Upper lobe of right lung (tissue), 1 donor: ENCODE measurements at regions not wholly inside any gene's neighbourhood (a gene's known extent, or its start where the extent isn't known, plus 50 kb on each side); places are given as distances from the start of the nearest gene placed in this dataset.
A peak's percentile ranks its signal among the peaks of the same experiment; 100 is the strongest.
"Not testable (repeated sequence)": the region's sequence is repeated elsewhere in the genome, so short reads cannot be mapped to it uniquely, and the experiment has no call there.

Experiments used
- ATAC-seq: fragments of 200-7000 bp; cut with Tn5 transposase; one replicate; pipeline ENCODE4 v1.9.1; 2020; ENCODE audit warnings: mild to moderate bottlenecking, moderate library complexity
- DNase-seq: peaks from one replicate; pipeline ENCODE4 v3.0.0-alpha.2; 2020
- H3K27ac ChIP-seq: fragments of 200-600 bp; one replicate; pipeline ENCODE4 v1.8.0; 2022
- H3K27me3 ChIP-seq: fragments of 200-600 bp; one replicate; pipeline ENCODE4 v1.8.0; 2022; ENCODE audit warnings: mild to moderate bottlenecking
- H3K36me3 ChIP-seq: fragments of 200-600 bp; one replicate; pipeline ENCODE4 v1.8.0; 2022
- H3K4me1 ChIP-seq: fragments of 200-600 bp; one replicate; pipeline ENCODE4 v1.8.0; 2022
- H3K4me3 ChIP-seq: fragments of 200-600 bp; one replicate; pipeline ENCODE4 v1.8.0; 2022; ENCODE audit warnings: mild to moderate bottlenecking
- H3K9me3 ChIP-seq: fragments of 200-600 bp; one replicate; pipeline ENCODE4 v1.8.0; 2022
- intact Hi-C: fragments of 100-400 bp; cut with DNase I; formaldehyde crosslinking; loops from one replicate; pipeline ENCODE4 v1.11.0; 2022
- TF ChIP-seq, protein P1 (sequence below): fragments of 200-600 bp; IDR thresholded peaks from one replicate; pipeline ENCODE4 v1.8.0; 2022; ENCODE audit warnings: antibody characterized with exemption
- donor health status: DM: no; HTN: yes; CAD: no; lungs with severe emphysema.

DNA sequence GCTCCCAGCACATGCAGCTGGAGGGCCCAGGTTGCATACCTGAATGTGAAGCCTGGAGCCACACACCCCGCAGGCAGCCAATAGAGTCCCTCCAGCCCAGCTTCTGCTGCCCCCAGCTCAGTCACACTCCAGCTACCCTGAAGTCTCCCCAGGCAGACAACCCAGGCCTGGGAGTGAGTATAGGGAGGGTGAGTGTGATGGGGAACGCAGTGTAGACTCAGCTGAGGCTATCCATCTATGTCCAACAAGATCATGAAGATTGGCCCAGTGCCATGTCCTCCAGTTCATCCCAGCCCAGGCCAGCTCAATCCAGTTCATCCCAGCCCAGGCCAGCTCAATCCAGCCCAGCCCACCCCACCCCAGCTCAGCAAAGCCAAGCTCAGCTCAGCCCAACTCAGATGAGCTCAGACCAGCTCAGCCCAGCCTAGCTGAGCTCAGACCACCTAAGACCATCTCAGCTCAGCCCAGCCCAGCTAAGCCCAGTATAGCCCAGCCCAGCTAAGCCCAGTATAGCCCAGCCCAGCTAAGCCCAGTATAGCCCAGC lies 330.4 kb downstream of the TMEM121 start:
- DNase-seq = no peak
- ATAC-seq = no peak
- Histone ChIP-seq H3K4me1 (no peaks in the 10 kb centered on the region), H3K4me3 (no peak overlapping the region), H3K27me3 (no peaks in the 10 kb centered on the region), H3K36me3 (no peaks in the 10 kb centered on the region), H3K27ac (no peak overlapping the region), H3K9me3 (no peaks in the 10 kb centered on the region)
- intact Hi-C loops = no loop called here
- TF ChIP-seq, protein P1, sequence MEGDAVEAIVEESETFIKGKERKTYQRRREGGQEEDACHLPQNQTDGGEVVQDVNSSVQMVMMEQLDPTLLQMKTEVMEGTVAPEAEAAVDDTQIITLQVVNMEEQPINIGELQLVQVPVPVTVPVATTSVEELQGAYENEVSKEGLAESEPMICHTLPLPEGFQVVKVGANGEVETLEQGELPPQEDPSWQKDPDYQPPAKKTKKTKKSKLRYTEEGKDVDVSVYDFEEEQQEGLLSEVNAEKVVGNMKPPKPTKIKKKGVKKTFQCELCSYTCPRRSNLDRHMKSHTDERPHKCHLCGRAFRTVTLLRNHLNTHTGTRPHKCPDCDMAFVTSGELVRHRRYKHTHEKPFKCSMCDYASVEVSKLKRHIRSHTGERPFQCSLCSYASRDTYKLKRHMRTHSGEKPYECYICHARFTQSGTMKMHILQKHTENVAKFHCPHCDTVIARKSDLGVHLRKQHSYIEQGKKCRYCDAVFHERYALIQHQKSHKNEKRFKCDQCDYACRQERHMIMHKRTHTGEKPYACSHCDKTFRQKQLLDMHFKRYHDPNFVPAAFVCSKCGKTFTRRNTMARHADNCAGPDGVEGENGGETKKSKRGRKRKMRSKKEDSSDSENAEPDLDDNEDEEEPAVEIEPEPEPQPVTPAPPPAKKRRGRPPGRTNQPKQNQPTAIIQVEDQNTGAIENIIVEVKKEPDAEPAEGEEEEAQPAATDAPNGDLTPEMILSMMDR = no peak

DNA sequence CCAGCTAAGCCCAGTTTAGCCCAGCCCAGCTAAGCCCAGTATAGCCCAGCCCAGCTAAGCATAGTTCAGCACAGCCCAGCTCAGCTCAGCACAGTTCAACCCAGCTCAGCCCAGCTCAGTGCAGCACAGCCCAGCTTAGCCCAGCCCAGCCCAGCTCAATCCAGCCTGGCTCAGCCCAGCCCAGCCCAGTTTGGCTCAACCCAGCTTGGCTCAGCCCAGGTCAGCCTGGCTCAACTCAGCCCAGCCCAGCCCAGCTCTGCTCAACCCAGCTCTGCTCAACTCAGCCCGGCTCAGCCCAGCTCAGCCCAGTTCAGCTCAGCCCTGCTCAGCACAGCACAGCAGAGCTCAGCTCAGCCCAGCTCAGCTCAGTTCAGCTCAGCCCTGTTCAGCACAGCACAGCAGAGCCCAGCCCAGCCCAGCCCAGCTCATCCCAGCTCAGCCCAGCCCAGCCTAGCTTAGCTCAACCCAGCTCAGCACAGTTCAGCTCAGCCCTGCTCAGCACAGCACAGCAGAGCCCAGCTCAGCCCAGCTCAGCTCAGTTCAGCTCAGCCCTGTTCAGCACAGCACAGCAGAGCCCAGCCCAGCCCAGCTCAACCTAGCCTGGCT lies 330.9 kb downstream of the TMEM121 start:
- H3K27me3 ChIP-seq = no peaks in the 10 kb centered on the region
- H3K36me3 ChIP-seq = no peaks in the 10 kb centered on the region
- no peak overlapping the region for H3K4me3 ChIP-seq
- ATAC-seq (no peak), DNase-seq (peak; percentile 55)
- H3K9me3 ChIP-seq = no peaks in the 10 kb centered on the region
- intact Hi-C loops = no loop called here
- TF ChIP-seq, protein P1 = no peak
- no peak overlapping the region for H3K27ac ChIP-seq
- H3K4me1 ChIP-seq = no peaks in the 10 kb centered on the region

DNA sequence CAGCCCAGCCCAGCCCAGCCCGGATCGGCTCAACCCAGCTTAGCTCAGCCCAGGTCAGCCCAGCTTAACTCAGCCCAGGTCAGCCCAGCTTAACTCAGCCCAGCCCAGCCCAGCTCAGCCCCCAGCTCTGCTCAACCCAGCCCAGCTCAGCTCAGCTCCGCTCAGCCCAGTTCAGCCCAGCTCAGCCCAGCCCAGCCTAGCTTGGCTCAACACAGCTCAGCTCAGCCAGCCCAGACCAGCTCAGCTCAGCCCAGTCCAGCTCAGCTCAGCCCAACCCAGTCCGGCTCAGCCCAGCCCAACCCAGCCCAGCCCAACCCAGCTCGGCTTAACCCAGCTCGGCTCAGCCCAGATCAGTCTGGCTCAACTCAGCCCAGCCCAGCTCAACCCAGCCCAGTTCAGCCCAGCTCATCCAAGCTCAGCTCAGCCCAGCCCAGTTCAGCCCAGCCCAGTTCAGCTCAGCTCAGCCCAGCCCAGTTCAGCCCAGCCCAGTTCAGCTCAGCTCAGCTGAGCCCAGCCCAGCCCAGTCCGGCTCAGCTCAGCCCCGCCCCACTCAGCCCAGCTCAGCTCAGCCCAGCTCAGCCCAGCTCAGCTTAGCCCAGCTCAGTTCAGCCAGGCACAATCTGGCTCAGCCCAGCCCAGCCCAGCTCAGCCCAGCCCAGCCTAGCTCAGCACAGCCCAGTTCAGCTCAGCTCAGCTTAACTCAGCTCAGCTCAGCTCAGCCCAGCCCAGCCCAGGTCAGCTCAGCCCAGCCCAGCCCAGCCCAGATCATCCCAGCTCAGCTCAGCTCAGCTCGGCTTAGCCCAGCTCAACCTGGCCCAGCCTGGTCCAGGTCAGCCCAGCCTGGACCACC lies 331.7 kb downstream of the TMEM121 start:
- H3K4me1 ChIP-seq = no peaks in the 10 kb centered on the region
- H3K27me3 ChIP-seq = peaks cover 6% of the 10 kb centered on the region
- no peaks in the 10 kb centered on the region for H3K9me3 ChIP-seq
- intact Hi-C loops = no loop called here
- H3K4me3 ChIP-seq = no peak overlapping the region
- TF ChIP-seq, protein P1 = no peak
- no peaks in the 10 kb centered on the region for H3K36me3 ChIP-seq
- ATAC-seq (peak; percentile 8), DNase-seq (peak; percentile 63)
- H3K27ac ChIP-seq = no peak overlapping the region

DNA sequence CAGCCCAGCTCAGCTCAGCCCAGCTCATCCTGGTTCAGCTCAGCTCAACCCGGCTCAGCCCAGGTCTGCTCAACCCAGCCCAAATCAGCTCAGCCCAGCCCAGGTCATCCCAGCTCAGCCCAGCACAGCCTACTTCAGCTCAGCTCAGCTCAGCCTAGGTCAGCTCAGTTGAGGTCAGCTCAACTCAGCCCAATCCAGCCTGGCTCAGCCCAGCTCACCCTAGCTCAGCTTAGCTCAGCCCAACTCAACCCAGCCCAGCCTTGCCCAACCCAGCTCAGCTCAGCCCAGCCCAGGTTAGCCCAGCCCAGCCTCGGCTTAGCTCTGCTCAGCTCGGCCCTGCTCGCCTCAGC lies 332.3 kb downstream of the TMEM121 start:
- no peaks in the 10 kb centered on the region for H3K4me1 ChIP-seq
- H3K4me3 ChIP-seq = no peak overlapping the region
- DNase-seq (peak; percentile 54), ATAC-seq (peak; percentile 3)
- intact Hi-C loops = no loop called here
- no peaks in the 10 kb centered on the region for H3K36me3 ChIP-seq
- H3K27ac ChIP-seq = no peak overlapping the region
- TF ChIP-seq, protein P1 = no peak
- peaks cover 6% of the 10 kb centered on the region for H3K27me3 ChIP-seq
- no peaks in the 10 kb centered on the region for H3K9me3 ChIP-seq

DNA sequence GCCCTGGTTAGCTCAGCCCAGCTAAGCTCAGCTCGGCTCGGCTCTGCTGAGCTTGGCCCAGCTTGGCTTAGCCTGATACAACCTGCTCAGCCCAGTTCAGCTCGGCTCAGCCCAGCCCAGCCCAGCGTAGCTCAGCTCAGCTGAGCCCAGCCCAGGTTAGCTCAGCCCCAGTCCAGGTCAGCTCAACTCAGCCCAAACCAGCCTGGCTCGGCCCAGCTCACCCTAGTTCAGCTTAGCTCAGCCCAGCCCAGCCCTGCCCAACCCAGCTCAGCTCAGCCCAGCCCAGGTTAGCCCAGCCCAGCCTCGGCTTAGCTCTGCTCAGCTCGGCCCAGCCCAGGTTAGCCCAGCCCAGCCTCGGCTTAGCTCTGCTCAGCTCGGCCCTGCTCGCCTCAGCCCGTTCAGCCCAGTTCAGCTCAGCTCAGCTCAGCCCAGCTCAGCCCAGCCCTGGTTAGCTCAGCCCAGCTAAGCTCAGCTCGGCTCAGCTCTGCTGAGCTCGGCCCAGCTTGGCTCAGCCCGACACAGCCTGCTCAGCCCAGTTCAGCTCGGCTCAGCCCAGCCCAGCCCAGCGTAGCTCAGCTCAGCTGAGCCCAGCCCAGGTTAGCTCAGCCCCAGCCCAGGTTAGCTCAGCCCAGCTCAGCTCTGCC lies 332.8 kb downstream of the TMEM121 start:
- ATAC-seq, H3K4me3 ChIP-seq, H3K9me3 ChIP-seq, H3K4me1 ChIP-seq, H3K27me3 ChIP-seq, H3K27ac ChIP-seq, H3K36me3 ChIP-seq, intact Hi-C loops: not testable (repeated sequence)
- DNase-seq = peak; percentile 56
